ENCODE measurements at regions not wholly inside any gene's neighbourhood (a gene's known extent, or its start where the extent isn't known, plus 50 kb on each side); places are given as distances from the start of the nearest gene placed in this dataset.
"Not testable (repeated sequence)": the region's sequence is repeated elsewhere in the genome, so short reads cannot be mapped to it uniquely, and the experiment has no call there.

DNA sequence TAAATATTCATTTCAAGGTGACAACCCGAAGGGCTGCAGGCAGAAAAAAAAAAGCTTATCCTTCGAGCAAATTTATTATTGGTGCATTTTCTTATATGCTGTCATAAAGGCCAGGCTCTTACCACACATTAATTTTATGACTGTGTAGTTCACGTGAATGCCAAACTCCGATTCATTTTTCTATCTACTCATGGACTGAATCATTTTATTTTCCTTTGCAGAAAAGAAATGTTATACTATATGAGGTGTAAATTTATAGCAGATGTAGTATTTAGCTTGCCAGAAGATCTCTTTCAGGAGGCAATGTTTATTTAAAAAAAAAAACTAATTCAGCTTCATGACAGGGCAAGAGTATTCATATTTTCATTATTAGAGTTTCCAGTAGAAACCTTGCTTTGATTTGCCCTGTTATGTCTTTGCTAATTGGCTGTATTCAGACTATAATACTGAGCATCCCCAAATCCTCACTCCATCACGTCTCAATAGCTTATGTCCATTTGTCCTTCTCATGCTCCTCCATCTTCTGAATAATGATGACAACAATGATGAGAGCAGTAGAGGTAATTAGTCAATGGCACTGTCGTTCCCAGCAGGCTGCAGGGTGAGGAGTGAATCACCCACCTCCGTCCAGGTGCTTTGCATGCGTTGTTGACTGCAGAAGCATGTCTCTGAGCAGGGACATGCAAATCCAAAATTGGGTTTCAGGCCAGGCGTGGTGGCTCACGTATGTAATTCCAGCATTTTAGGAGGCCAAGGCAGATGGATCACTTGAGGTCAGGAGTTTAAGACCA, 101.1 kb upstream of the RAB12 start:
- Mint-ChIP-seq H3K4me3 (no peak overlapping the region), H3K27me3 (peaks cover 14% of the 10 kb centered on the region), H3K36me3 (no peaks in the 10 kb centered on the region), H3K9me3 (no peaks in the 10 kb centered on the region), H3K4me1 (no peaks in the 10 kb centered on the region), H3K27ac (no peak overlapping the region)
- DNase-seq (ENCODE audit: low spot score in 2 of 2): no peak
- no peak for ATAC-seq (ENCODE audit: low read depth)

DNA sequence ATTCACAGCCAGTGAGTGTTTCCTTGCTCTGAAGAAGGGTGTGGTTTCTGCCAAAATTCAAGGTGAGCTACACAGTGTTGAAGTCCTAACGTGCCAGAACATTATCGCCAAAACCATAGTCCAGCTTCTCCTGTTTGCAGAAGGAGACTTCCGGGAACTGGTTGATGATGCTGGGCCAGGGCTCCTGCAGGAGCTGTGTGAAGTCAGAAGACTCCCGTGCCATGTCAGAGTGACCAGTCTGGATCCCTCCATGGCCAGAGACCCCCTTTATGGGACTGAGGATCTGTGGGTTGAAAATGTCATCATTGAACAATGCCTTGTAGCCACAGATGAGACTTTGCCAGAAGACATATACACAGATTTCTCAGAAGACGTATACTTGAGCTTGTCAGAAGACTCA, 96.0 kb upstream of the RAB12 start:
- H3K9me3 Mint-ChIP-seq: no peaks in the 10 kb centered on the region
- H3K36me3 Mint-ChIP-seq: no peaks in the 10 kb centered on the region
- H3K27ac Mint-ChIP-seq: no peak overlapping the region
- DNase-seq (ENCODE audit: low spot score in 2 of 2): no peak
- H3K27me3 Mint-ChIP-seq: peaks cover 5% of the 10 kb centered on the region
- H3K4me1 Mint-ChIP-seq: no peaks in the 10 kb centered on the region
- ATAC-seq (ENCODE audit: low read depth): no peak
- H3K4me3 Mint-ChIP-seq: no peak overlapping the region

DNA sequence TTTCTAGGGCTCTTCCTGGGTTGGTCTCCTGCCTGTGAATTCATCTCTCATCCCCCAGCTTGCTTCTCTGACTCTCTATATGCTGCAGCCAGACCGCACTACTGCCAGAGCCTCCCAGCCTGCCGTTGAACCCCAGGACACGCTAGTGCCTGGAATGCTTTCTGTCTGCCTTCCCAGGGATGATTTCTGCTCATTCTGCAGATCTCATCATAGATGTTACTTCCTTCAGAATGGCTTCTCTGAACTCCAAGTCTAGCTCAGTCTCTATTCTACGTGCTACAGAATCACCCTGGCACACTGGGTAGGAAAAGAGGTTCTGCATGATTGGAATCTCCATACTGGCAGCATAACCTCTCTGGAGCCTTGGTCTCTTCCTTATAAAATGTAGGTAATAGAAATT, 94.8 kb upstream of the RAB12 start:
- no peak overlapping the region for H3K27ac Mint-ChIP-seq
- no peak for DNase-seq (ENCODE audit: low spot score in 2 of 2)
- H3K4me1 Mint-ChIP-seq: no peaks in the 10 kb centered on the region
- H3K36me3 Mint-ChIP-seq: no peaks in the 10 kb centered on the region
- no peaks in the 10 kb centered on the region for H3K9me3 Mint-ChIP-seq
- no peak for ATAC-seq (ENCODE audit: low read depth)
- peaks cover 3% of the 10 kb centered on the region for H3K27me3 Mint-ChIP-seq
- H3K4me3 Mint-ChIP-seq: no peak overlapping the region

DNA sequence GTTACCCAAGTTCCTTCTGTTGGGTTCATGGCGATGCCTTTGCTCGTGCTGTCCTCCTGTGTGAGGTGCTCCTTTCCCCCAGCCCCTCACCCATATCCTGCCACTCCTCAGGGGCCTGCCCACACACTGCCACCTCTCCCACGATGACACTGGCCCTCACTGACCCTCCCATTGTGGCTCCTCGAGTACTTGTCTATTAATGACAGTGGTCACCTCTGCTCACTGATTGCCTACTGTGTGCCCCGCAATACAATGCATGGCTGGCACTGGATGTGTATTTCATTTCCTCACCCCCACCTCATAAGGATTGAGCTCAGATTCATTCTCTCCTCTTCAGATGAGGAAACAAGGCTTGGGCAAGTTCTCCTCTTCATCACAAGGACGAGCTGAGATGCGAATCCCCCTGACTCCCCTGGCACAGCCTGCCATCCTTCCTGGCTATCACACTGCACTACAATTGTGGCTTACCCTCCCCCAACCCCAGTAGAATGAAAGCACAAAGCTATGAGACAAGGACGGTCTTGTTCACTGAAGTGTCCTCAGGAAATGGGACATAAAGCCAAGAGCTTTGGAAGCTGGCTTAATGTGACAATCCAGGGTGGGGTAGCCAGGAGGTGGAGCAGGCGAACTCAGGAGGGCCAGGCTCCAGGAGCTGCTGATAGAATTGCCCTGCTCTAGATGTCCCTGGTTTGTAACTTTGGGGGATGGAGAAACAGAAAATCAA, 93.9 kb upstream of the RAB12 start:
- no peak for ATAC-seq (ENCODE audit: low read depth)

DNA sequence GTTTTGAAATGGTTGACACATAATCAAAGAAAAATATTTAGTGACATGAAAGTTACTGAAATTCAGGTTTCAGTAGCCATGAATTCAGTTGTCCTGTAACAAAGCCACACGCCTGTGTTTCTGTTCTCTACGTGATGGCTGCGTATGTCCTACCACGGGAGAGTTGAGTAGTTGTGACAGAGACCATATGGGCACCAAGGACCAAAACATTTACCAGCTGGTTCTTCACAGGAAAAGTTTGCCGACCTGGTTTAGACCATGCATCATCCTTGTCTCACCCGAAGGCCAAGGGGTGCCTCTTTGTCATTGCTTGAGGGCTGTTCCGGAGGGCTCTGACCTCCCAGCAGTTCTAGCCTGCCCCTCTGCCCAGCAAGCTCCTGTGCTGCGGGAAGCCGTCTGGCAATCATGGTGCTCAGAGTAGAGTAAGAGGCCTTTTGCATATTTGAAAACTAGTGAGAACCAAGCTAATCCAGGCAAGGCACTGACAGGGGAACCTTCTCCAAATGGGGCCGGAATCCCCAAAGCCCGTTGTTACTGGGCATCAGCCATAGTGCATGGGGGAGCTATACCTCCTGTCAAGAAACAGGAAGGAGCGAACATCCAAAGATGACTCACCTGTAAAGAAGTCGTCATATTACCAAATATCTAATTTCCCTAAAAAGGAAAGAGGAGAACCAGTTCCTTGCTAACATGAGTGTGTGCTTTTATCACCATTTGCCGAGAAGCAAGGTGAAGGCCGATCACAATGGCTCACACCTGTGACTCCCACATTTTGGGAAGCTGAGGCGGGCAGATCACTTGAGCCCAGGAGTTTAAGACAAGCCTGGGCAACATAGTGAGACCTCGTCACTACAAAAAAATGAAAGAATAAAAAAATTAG, 92.6 kb upstream of the RAB12 start:
- Mint-ChIP-seq H3K4me1 (no peaks in the 10 kb centered on the region), H3K27ac (no peak overlapping the region), H3K36me3 (peaks cover 1% of the 10 kb centered on the region), H3K27me3 (peaks cover 4% of the 10 kb centered on the region), H3K4me3 (no peak overlapping the region), H3K9me3 (peaks cover 3% of the 10 kb centered on the region)
- no peak for ATAC-seq (ENCODE audit: low read depth)
- DNase-seq (ENCODE audit: low spot score in 2 of 2): no peak

More for the DNA sequence above, 93.9 kb upstream of the RAB12 start:
- peaks cover 3% of the 10 kb centered on the region for H3K27me3 Mint-ChIP-seq
- H3K27ac Mint-ChIP-seq: no peak overlapping the region
- H3K9me3 Mint-ChIP-seq: no peaks in the 10 kb centered on the region
- H3K4me3 Mint-ChIP-seq: no peak overlapping the region
- no peaks in the 10 kb centered on the region for H3K4me1 Mint-ChIP-seq
- DNase-seq (ENCODE audit: low spot score in 2 of 2): no peak
- H3K36me3 Mint-ChIP-seq: no peaks in the 10 kb centered on the region

DNA sequence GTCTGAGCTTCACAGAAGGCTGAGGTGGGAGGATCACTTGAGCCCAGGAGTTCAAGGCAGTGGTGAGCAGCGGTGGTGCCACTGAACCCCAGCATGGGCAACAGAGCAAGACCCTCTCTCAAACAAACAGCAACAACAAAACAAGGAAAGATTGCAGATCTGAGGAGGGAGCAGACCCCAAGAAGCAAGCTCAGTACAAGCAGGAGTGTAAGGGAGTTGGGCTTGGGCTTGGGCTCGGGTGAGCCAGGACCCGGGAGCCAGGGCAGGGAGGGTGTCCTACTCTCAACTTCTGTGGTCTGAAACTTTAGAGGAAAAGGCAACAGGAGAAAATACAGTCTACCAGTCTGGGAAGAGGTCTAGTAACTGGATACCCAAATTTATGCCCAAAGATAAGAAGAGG, 92.0 kb upstream of the RAB12 start:
- Mint-ChIP-seq H3K27ac (no peak overlapping the region), H3K4me3 (no peak overlapping the region), H3K36me3 (peaks cover 1% of the 10 kb centered on the region), H3K4me1 (no peaks in the 10 kb centered on the region), H3K9me3 (peaks cover 3% of the 10 kb centered on the region), H3K27me3 (peaks cover 4% of the 10 kb centered on the region)
- no peak for ATAC-seq (ENCODE audit: low read depth)
- no peak for DNase-seq (ENCODE audit: low spot score in 2 of 2)

DNA sequence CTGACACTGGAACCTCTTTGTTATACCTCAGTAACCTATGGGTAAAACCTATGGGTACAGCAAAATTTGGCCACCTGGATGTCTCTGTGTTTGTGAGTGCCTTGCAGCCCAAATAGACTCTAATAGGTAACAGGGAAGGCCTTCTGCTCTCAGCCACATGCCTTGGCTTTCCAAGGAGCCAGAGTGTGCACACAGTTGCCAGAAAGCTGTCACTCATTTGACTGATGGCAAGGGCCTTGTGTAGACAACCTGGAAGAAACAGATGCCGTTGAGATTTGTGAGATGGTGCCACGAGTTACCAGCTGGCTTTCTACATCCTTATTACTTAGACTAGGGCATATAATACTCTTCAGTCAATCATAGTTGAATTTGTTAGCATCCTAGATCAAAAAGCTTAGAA, 90.1 kb upstream of the RAB12 start:
- peaks cover 5% of the 10 kb centered on the region for H3K27me3 Mint-ChIP-seq
- no peak overlapping the region for H3K4me3 Mint-ChIP-seq
- DNase-seq (ENCODE audit: low spot score in 2 of 2) (no peak), ATAC-seq (ENCODE audit: low read depth) (no peak)
- no peak overlapping the region for H3K27ac Mint-ChIP-seq
- H3K9me3 Mint-ChIP-seq: peaks cover 3% of the 10 kb centered on the region
- peaks cover 1% of the 10 kb centered on the region for H3K36me3 Mint-ChIP-seq
- H3K4me1 Mint-ChIP-seq: no peaks in the 10 kb centered on the region

DNA sequence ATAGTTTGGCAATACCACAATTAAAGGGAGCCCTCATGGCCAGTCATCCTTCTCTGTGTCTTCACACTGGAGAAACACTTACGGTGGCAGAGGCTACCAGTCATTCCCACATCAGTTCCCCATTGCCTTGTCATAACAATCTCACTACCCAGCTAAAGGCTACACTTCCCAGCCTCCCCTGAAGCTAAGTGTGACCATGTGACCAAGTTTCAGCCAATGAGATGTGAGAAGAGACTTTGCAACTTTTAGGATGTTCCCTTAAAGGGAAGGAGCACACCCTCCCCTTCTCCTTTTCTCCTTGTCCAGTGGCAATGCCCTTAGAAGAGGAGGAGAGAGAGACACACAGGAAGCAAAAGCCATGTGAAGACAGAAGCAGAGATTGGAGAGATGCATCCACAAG, 89.0 kb upstream of the RAB12 start:
- H3K27me3 Mint-ChIP-seq: peaks cover 12% of the 10 kb centered on the region
- peaks cover 1% of the 10 kb centered on the region for H3K36me3 Mint-ChIP-seq
- ATAC-seq (ENCODE audit: low read depth) (no peak), DNase-seq (ENCODE audit: low spot score in 2 of 2) (no peak)
- no peak overlapping the region for H3K27ac Mint-ChIP-seq
- H3K4me3 Mint-ChIP-seq: no peak overlapping the region
- H3K9me3 Mint-ChIP-seq: peaks cover 3% of the 10 kb centered on the region
- no peaks in the 10 kb centered on the region for H3K4me1 Mint-ChIP-seq

DNA sequence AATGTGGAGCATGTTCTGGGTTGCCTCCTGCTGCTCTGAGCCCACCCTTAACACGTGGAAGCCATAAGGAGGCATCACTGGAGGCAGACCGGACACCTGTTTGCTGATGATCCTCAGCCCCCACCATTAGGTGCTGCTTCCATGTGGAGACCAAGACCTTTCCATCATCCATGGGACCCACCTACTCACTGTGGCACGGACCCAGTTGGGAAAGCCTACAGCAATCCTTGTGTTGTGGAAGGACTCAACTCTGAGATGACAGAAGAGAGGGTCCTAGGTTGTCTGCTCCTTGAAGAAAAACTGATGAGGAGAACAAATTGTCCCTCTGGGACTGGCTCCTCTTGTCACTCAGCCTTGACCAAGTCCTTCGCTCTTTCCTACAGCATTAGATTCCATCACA, 86.5 kb upstream of the RAB12 start:
- peaks cover 3% of the 10 kb centered on the region for H3K9me3 Mint-ChIP-seq
- peaks cover 20% of the 10 kb centered on the region for H3K27me3 Mint-ChIP-seq
- DNase-seq (ENCODE audit: low spot score in 2 of 2) (no peak), ATAC-seq (ENCODE audit: low read depth) (no peak)
- no peaks in the 10 kb centered on the region for H3K4me1 Mint-ChIP-seq
- no peak overlapping the region for H3K4me3 Mint-ChIP-seq
- no peak overlapping the region for H3K27ac Mint-ChIP-seq
- peaks cover 1% of the 10 kb centered on the region for H3K36me3 Mint-ChIP-seq

DNA sequence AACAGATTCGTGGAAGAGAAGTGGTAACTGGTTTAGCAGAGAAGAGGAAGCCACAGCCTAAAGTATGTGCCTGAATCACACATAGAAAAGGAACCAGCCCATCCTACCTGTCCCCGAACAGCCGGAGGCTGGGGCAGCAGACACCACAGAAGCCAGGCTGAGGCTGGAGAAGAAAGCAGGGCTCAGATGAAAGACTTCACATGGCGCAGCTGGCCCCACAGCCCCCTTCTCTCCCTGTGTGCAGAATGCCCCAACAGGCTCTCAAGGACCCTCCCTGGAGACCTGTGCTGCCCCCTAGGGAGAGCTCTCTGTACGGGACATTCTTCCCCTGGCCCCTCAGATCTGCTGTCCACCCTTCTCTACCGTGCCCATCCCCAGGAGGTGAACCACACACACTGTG, 83.5 kb upstream of the RAB12 start:
- DNase-seq (ENCODE audit: low spot score in 2 of 2): no peak
- ATAC-seq (ENCODE audit: low read depth): no peak
- peaks cover 1% of the 10 kb centered on the region for H3K36me3 Mint-ChIP-seq
- H3K4me3 Mint-ChIP-seq: no peak overlapping the region
- H3K4me1 Mint-ChIP-seq: no peaks in the 10 kb centered on the region
- H3K27ac Mint-ChIP-seq: no peak overlapping the region
- H3K27me3 Mint-ChIP-seq: peaks cover 22% of the 10 kb centered on the region
- H3K9me3 Mint-ChIP-seq: peaks cover 10% of the 10 kb centered on the region

DNA sequence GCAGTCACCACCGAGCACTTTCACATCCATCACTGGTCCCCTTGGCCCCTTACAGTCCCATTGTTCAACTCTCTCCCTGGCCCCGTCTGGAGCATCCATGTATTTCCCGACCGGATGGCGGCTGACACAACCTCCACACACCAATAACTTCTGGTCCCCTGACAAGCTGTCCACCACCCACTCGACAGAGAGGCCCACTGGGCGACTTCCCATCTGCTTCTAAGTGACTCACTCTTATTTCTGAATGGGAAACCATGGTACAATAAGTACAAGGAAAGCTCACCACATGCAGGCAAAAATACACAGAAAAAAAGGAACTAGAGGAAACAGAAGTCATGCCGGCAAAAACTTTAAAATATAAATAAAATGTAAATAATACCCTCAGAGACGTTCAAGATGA, 82.9 kb upstream of the RAB12 start:
- no peak overlapping the region for H3K27ac Mint-ChIP-seq
- H3K36me3 Mint-ChIP-seq: peaks cover 2% of the 10 kb centered on the region
- H3K9me3 Mint-ChIP-seq: peaks cover 12% of the 10 kb centered on the region
- H3K4me1 Mint-ChIP-seq: no peaks in the 10 kb centered on the region
- no peak for ATAC-seq (ENCODE audit: low read depth)
- DNase-seq (ENCODE audit: low spot score in 2 of 2): no peak
- H3K27me3 Mint-ChIP-seq: peaks cover 20% of the 10 kb centered on the region
- H3K4me3 Mint-ChIP-seq: no peak overlapping the region

DNA sequence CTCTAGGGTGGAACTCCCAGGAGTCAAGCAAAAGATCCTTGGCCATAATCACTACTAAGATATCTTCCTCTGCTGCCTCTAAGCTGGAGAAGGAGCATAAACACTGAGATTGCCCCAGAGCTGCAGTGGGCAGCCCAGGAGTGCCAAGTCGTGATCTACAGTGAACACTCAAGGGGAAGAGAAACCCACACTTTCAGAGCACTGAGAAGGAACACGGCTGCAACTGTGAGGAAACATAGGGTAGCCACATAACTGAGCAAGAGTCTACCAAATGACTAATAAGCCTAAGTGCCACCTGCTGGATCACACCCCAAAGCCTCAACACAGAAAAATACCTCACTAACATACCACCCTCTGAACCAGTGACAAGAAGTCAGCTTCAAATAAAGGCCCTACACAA, 79.6 kb upstream of the RAB12 start:
- H3K9me3 Mint-ChIP-seq: peaks cover 25% of the 10 kb centered on the region
- H3K4me1 Mint-ChIP-seq: no peaks in the 10 kb centered on the region
- peaks cover 17% of the 10 kb centered on the region for H3K27me3 Mint-ChIP-seq
- no peak for DNase-seq (ENCODE audit: low spot score in 2 of 2)
- peaks cover 4% of the 10 kb centered on the region for H3K36me3 Mint-ChIP-seq
- no peak overlapping the region for H3K27ac Mint-ChIP-seq
- no peak for ATAC-seq (ENCODE audit: low read depth)
- H3K4me3 Mint-ChIP-seq: no peak overlapping the region

DNA sequence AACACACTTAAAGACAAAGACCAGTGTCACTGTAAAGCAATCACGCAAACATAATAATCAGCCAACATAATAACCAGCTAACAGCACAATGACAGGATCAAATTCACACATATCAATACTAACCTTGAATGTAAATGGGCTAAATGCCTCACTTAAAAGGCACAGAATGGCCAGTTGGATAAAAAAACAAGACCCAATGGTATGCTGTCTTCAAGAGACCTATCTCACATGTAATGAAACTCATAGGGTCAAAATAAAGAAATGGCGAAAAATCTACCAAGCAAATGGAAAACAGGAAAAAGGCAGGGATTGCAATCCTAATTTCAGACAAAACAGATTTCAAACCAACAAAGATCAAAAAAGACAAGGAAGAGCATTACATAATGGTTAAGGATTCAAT, 78.2 kb upstream of the RAB12 start:
- H3K9me3 Mint-ChIP-seq: peaks cover 25% of the 10 kb centered on the region
- ATAC-seq (ENCODE audit: low read depth); H3K27ac Mint-ChIP-seq; H3K4me3 Mint-ChIP-seq; H3K36me3 Mint-ChIP-seq; H3K4me1 Mint-ChIP-seq; H3K27me3 Mint-ChIP-seq; DNase-seq (ENCODE audit: low spot score in 2 of 2): not testable (repeated sequence)

DNA sequence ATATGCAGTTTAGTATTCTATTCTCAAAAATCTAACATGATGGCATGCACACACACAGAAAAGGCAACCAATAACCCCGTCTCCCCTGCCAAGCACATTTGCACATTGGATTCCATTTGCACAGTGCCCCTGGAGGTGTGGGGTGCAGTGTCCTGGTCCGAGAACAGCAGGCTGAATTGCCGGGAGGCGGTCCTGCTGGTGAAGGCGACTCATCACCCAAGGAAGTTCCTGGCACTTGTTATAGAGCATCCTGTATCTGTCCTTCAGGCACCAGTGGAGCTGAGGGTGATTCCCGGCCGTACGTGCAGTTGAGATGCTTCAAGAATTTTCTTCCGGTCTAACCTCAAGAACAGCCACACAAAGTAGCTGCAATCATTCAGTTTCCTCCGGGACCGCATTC, 73.0 kb upstream of the RAB12 start:
- Mint-ChIP-seq H3K9me3 (peaks cover 14% of the 10 kb centered on the region), H3K27ac (no peak overlapping the region), H3K4me1 (no peaks in the 10 kb centered on the region), H3K36me3 (peaks cover 2% of the 10 kb centered on the region), H3K27me3 (no peaks in the 10 kb centered on the region), H3K4me3 (no peak overlapping the region)
- ATAC-seq (ENCODE audit: low read depth) (no peak), DNase-seq (ENCODE audit: low spot score in 2 of 2) (no peak)

Data from memory B cell (primary cell).